AG10803 (cell line): ENCODE measurements at regions not wholly inside any gene's neighbourhood (a gene's known extent, or its start where the extent isn't known, plus 50 kb on each side); places are given as distances from the start of the nearest gene placed in this dataset.

Experiments used
- DNase-seq: peaks from one replicate; pipeline ENCODE4 v3.0.0; 2010; ENCODE audit warnings: low read depth
- H3K4me3 ChIP-seq: 2 replicates; pipeline ENCODE4 v1.5.1; 2011; ENCODE audit warnings: mild to moderate bottlenecking, low read length, control low read depth
- CTCF ChIP-seq: conservative IDR thresholded peaks from 2 replicates; pipeline ENCODE4 v1.5.1; 2011; ENCODE audit warnings: mild to moderate bottlenecking, low read length, control low read depth, inconsistent platforms

- no peak for DNase-seq
- TF ChIP-seq CTCF, result no peak
- H3K4me3 ChIP-seq, result no peak overlapping the region
These were observed 732.3 kb downstream of the BRD1 start for GRCh38 chr22:49095366-49095765.

GRCh38 chr22:49094858-49095257 is 732.8 kb downstream of the BRD1 start:
- TF ChIP-seq CTCF, result no peak
- DNase-seq, result no peak
- no peak overlapping the region for H3K4me3 ChIP-seq

GRCh38 chr22:49094151-49094550 is 733.5 kb downstream of the BRD1 start:
- no peak for TF ChIP-seq CTCF
- no peak overlapping the region for H3K4me3 ChIP-seq
- no peak for DNase-seq

- no peak for DNase-seq
- TF ChIP-seq CTCF, result no peak
These were observed 734.3 kb downstream of the BRD1 start for GRCh38 chr22:49093192-49093880.

GRCh38 chr22:49092716-49093115 is 735.0 kb downstream of the BRD1 start:
- DNase-seq, result no peak
- TF ChIP-seq CTCF, result no peak

More at GRCh38 chr22:49093192-49093880, 734.3 kb downstream of the BRD1 start:
- no peak overlapping the region for H3K4me3 ChIP-seq

GRCh38 chr22:49091917-49092545 is 735.6 kb downstream of the BRD1 start:
- no peak overlapping the region for H3K4me3 ChIP-seq
- TF ChIP-seq CTCF, result no peak
- DNase-seq, result no peak

More at GRCh38 chr22:49092716-49093115, 735.0 kb downstream of the BRD1 start:
- H3K4me3 ChIP-seq, result no peak overlapping the region

GRCh38 chr22:49091451-49091850 is 736.2 kb downstream of the BRD1 start:
- no peak for DNase-seq
- TF ChIP-seq CTCF, result no peak
- no peak overlapping the region for H3K4me3 ChIP-seq
